ENCODE measurements at regions not wholly inside any gene's neighbourhood (a gene's known extent, or its start where the extent isn't known, plus 50 kb on each side); places are given as distances from the start of the nearest gene placed in this dataset.
"Not testable (repeated sequence)": the region's sequence is repeated elsewhere in the genome, so short reads cannot be mapped to it uniquely, and the experiment has no call there.

DNA sequence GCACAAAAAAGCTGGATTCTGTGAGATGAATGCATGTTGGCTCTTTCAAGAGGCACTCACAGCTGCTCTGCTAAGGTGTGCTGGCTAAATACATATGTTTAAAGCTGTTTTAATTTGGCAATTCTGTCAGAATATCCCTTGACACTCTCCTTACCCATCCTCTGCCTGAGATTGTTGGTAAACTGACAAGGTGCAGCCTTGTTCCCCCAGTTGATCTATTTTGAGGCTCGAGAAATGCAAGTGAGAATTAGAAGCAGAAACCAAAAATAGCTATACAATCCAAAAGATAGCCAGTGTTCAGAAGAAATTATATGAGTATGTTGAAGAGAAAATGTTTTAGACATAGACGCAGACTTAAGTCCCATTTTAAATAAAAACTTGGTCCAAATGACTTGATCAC is 971.7 kb upstream of the GYPC start:
- DNase-seq (ENCODE audit: low read depth in 1 of 2, low spot score in 1 of 2) = no peak

- no peak for DNase-seq (ENCODE audit: low read depth in 1 of 2, low spot score in 1 of 2)
These were observed 971.0 kb upstream of the GYPC start for GRCh38 chr2:125684932-125685331.

DNA sequence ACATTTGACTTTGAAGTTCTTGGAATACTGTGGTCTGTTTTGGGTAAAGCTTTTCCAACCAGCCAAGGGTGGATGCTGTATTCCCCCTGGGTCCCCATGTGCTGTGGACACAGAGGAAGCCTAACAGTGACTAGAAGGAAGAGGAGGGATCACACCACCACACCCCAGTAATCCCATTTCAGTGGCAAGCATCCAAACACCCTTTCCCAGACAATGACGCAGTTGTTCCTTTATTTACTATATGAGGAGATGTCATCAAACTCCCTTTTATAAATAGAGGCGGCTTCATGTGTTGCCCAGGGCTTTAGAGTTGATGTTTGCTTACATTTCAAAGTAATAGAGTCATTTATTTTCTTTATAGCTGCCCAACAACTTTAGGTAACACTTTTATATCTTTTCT is 959.4 kb upstream of the GYPC start:
- DNase-seq (ENCODE audit: low read depth in 1 of 2, low spot score in 1 of 2) = no peak

DNA sequence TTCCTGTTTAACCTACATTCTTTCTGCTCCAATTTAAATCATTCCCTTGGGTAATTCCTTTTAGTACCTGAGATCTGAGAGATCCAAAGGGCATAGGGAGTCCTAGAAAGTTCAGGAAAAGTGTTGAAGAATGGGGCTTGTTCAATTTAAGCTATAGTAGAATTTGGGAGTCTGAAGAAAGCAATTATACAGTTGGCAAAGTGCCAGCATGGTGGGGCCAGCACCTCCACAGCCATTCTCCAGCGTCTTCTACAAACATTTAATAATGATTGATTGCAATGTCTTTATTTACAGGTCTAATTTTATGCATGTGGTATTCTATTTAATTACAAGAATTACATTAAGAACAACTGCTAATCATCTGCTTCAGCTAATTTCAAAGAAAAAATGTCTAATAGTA is 957.7 kb upstream of the GYPC start:
- no peak for DNase-seq (ENCODE audit: low read depth in 1 of 2, low spot score in 1 of 2)

DNA sequence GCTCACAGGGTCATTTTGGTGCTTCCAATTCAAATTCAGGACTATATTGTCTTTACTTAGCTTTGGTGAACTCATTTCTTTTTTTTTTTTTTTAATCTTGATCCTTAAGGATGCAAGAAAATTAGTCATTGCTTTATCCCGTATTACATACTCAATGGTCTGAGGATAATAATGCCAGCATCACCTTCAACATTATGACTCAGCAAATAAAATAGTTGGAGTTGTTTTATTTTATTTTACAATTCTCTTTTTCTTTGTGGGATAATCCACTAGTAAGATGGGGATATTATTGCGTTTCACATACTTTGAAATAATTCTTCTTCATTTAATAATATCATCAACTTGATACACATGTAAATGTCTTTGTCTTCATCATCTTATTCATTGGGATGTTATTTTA is 954.9 kb upstream of the GYPC start:
- no peak for DNase-seq (ENCODE audit: low read depth in 1 of 2, low spot score in 1 of 2)

DNA sequence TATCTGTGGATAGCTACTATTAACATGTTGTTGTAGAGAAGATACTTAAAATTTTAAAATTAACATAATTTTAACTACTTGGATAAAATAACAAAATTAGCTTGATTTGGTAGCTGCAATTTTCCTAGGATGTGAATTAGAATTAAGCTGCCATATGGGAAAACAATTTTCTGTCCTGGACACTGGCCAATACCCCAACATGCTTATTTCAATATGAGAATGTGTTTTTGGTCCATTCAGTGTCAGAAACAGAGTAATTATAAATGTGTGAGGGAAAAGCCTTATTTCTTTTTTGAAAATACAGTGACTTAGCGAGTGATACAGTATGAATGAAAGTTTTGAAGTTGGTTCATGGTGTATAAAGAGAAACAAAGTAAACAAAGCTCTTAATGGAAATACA is 948.3 kb upstream of the GYPC start:
- DNase-seq (ENCODE audit: low read depth in 1 of 2, low spot score in 1 of 2) = no peak

DNA sequence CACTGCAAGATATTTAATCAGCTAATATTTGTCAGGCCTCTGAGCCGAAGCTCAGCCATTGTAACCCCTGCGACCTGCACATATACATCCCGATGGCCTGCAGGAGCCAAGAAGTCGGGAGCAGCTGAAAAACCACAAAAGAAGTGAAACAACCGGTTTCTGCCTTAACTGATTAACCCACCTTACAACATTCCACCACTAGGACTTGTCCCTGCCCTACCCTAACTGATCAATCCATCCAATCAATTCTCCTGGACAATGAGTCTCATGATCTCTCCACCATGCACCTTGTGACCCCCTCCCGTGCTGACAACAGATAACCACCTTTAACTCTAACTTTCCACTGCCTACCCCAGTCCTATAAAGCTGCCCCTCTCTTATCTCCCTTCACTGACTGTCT is 945.4 kb upstream of the GYPC start:
- DNase-seq (ENCODE audit: low read depth in 1 of 2, low spot score in 1 of 2) = no peak

- DNase-seq (ENCODE audit: low read depth in 1 of 2, low spot score in 1 of 2) = no peak
These were observed 944.9 kb upstream of the GYPC start for GRCh38 chr2:125711075-125711474.

DNA sequence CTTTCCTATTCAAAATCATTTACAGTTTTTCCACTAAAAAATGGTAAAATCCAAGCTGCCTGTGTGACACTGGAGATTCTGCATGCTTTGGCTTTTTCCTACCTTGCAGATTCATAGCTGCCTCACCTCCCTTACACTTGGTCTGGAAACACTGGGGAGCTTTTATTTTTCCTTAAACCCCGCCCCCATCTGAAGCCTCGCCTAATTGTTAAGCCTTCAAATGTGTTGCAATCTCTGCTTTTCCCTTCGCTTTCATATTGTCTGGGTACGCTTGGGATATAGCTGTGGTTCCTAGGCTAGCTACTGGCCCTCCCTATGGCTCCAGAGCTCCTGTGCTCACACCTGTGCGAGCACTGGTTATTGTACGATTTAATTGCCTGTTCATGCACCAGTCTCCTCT is 942.4 kb upstream of the GYPC start:
- no peak for DNase-seq (ENCODE audit: low read depth in 1 of 2, low spot score in 1 of 2)

DNA sequence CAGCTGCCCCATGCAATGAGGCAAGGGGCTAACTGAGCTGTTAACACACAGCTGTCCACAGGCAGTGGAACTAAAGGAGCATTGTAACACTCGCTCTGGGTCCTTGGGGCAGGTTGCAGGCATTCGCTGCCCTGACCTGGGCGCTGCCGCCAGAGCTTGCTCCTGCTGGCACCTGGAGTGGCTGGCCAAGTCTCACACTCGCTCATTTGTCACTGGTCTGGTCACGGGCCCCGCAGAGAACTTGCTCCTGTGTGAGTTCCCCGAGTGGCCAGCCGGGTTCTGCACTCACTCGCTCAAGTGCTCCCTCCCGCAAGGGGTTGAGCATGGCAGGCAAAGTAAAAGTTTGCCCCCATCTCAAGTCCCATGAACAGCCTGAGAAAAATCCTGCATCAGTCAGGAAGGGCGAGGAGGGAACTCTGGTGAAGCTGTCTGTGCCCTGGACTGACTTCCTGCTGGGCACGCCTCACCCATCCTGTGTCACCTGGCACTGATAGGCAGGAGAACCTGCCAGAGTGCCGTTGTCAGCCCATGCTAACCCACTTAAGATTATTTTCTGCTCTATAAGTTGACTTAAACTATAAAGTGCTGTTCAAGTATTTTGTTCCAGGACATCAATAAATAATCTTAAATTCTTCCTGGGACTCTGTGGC is 934.8 kb upstream of the GYPC start:
- DNase-seq (ENCODE audit: low read depth in 1 of 2, low spot score in 1 of 2) = no peak

- DNase-seq (ENCODE audit: low read depth in 1 of 2, low spot score in 1 of 2) = no peak
These were observed 925.0 kb upstream of the GYPC start for GRCh38 chr2:125730921-125731320.

GRCh38 chr2:125736306-125736705 is 919.7 kb upstream of the GYPC start:
- DNase-seq (ENCODE audit: low read depth in 1 of 2, low spot score in 1 of 2) = no peak

DNA sequence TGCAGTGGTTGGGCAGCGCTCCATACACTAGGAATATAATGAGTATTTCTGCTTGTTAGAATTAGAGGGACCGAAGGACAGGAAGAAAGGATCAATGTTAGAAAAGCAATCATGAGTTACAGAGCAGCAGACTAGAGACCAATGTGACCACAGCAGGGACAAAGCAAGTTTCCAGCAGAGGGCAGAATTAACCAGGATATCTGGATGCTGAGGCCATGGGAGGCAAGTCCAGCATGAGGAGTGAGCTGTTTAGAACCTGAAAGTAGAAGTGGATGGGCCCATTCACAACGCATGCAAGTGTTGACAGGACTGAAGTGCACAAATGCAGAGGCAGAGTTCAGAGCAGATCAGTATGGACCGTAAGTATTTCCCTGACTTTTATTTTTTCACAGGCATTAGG is 910.4 kb upstream of the GYPC start:
- no peak for DNase-seq (ENCODE audit: low read depth in 1 of 2, low spot score in 1 of 2)

DNA sequence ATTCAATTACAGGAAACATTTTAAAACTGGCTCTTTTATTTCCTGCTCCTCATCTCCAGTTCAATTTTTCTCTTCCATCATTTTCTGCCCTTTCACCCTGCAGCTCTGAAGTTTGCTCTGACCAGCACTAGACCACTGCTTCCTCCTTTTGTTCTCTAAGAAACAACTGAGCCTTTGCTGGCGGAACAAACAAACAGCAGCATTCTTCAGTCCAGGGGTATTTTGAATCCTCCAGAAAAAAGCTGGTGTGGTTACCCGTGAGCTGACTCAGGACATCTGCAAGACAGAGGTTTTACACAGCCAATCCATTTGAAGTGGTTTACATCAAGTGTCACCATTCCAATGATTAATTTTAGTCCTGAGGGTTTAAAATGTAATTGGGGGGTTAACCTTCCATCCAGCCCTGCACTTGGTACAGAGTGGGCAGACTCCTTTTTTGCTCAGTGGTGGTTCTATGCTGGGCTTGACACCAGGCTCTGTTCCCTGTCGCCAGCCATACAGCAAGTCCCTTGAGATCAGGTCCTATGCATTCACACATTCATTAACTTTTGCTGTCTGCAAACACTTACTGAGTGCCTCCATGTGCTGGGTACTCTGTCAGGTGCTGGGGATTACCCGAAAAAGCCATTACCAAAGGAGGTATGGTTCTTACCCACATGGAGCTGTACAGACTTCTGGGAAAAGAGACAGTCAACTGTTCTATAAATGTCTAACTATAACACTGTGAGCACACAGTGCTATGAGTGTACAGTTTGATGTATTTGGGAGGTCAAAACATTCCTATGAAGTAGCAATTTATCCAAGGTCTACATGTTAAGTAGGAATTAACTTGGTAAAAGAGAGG is 909.4 kb upstream of the GYPC start:
- no peak for DNase-seq (ENCODE audit: low read depth in 1 of 2, low spot score in 1 of 2)

DNA sequence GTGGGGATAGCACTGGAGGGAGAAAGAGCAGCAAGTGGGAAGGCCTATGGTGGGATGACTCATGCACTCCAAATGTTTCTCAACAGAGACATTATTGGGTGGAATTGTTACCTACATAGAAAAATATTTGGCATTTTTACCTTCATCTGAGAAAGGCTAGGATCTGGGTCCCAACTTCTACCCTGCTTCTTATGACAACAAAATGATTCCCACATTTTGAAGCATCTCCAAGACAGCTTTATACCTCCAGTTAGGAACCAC is 908.9 kb upstream of the GYPC start:
- no peak for DNase-seq (ENCODE audit: low read depth in 1 of 2, low spot score in 1 of 2)

DNA sequence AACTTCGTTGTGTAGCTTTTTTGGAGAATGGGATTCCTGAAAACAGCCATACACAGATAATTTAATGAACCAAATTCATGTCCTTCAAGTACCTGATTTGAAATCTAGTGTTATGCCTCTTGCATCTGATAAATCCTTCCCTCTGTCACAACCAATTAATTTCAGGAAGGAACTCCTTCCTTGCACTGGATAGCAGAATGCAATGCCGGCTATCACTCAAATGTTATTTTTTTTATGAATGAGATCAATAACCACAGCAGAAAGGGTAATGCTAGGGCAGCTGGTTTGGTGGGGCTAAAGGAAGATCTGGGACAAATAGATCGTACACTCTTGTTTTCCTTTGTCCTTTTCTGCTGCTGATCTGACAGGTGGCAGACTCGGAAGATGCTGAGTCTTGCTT is 899.5 kb upstream of the GYPC start:
- no peak for DNase-seq (ENCODE audit: low read depth in 1 of 2, low spot score in 1 of 2)

GRCh38 chr2:125796784-125797183 is 859.2 kb upstream of the GYPC start:
- no peak for DNase-seq (ENCODE audit: low read depth in 1 of 2, low spot score in 1 of 2)

DNA sequence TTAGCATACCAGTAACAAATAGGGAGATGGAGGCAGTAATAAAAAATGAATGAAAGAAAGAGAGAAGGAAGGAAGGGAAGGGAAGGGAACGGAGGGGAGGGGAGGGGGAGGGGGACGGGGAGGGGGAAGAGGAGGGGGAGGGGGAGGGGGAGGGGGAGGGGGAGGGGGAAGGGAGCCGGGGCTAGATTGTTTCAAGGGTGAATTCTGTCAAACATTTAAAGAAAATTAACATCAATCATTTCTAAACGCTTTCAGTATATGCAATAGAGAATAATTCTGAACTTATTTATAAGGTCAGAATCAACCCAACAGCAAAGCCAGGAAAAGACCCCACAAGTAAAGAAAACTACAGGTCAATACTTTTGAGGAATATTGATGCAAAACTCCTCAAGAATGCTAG is 858.8 kb upstream of the GYPC start:
- no peak for DNase-seq (ENCODE audit: low read depth in 1 of 2, low spot score in 1 of 2)

DNA sequence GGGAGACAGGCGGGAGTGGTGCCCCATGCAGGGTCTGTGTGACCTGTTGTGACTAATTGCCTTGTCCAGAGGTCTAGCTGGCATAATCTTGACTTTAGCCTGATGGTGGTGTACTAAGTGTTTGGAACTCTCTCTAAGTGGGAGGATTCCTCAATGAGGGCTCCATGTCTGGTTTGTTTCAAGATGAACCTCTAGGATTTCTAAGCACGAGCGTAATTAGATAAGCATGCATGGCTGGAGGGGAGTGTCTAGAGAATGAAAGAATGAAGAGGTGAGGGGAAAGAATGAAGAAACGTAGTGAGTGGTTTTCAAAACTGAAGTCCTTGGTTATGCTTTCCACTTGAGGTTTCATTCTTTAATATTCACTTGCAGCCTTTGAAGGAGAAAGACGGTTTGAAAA is 833.2 kb upstream of the GYPC start:
- no peak for DNase-seq (ENCODE audit: low read depth in 1 of 2, low spot score in 1 of 2)

DNA sequence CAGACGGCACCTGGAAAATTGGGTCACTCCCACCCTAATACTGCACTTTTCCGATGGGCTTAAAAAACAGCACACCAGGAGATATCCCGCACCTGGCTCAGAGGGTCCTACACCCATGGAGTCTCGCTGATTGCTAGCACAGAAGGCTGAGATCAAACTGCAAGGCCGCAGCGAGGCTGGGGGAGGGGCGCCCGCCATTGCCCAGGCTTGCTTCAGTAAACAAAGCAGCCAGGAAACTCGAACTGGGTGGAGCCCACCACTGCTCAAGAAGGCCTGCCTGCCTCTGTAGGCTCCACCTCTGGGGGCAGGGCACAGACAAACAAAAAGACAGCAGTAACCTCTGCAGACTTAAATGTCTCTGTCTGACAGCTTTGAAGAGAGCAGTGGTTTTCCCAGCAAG is 830.2 kb upstream of the GYPC start:
- DNase-seq (ENCODE audit: low read depth in 1 of 2, low spot score in 1 of 2) = not testable (repeated sequence)

DNA sequence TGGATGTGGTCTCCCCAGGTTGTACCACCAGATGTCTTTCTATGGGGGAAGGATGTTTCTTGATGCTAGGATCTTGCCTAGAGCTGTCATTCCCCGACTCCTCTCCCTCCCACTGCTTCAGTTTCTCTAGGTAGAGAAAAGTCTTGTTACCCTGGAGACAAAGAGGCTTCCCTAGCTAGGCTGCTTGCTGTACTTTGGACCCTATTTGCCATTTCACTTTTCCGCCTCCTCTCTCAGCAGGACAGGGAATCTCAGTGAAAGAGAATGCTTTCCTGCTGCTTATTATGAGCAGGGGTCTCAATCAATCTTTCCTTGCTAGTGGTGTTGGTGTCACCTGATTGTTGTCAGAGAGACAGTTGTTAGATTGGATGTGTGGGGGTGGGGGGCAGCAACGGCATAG is 818.8 kb upstream of the GYPC start:
- no peak for DNase-seq (ENCODE audit: low read depth in 1 of 2, low spot score in 1 of 2)

GRCh38 chr2:125837611-125838010 is 818.3 kb upstream of the GYPC start:
- DNase-seq (ENCODE audit: low read depth in 1 of 2, low spot score in 1 of 2) = no peak

DNA sequence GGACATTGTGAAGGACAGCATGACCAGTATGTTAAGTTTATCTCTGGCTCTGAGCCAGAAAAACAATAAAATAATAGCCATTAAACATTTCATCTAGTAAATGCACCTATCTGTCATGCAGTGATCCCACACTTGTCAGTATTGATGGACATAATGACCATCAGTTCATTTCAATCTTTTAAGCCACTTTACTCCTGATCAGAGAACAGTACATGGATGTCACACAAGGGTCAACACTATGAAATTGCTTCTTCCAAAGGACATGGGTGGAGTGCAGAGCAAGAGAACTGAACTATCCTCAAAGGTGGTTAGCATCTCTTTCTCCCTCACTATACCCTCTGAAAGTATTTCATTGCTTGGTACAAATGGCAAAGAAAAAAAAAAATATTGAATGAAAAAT is 816.0 kb upstream of the GYPC start:
- DNase-seq (ENCODE audit: low read depth in 1 of 2, low spot score in 1 of 2) = no peak

Measured in activated T-helper 1 cell treated with anti-CD3 and anti-CD28 coated beads, Interleukin-2, amount 50 U/mL, for 16 hours (primary cell).